ENCODE measurements at regions not wholly inside any gene's neighbourhood (a gene's known extent, or its start where the extent isn't known, plus 50 kb on each side); places are given as distances from the start of the nearest gene placed in this dataset.
"Not testable (repeated sequence)": the region's sequence is repeated elsewhere in the genome, so short reads cannot be mapped to it uniquely, and the experiment has no call there.

DNA sequence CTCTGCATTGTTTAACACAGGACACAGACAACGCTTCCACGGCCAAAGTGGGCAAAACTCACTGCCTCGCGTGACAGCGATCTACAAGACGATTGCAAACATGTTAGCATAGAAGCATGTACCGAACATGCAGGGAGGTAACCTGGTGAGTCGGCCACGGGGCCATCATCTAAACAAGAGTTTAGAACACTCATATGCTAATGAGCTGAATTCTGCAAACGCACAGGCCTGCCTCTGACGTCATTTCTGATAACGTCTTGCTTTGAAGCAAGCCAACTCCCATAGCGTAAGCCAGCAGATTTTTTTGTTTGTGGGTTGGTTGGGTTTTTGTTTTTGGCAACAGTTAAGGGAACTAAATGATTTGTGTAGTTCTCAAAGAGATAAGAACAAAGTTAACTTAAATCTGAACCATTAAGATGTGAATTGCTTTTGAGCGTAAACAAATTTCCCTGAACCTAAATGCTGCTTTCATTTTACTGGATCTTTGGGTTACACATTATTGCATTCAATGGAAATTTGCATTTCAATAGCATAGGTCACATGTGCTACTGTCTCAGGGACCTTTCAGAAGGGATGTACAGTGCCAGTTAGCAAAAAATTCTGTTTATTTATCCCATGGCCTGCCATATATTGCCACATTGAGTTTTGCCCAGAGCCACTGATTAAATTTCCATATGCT is 184.5 kb upstream of the PDE10A start:
- Histone ChIP-seq H3K9me3 (no peaks in the 10 kb centered on the region), H3K4me3 (no peak overlapping the region), H3K36me3 (no peaks in the 10 kb centered on the region), H3K27me3 (no peaks in the 10 kb centered on the region)
- no peak for DNase-seq

DNA sequence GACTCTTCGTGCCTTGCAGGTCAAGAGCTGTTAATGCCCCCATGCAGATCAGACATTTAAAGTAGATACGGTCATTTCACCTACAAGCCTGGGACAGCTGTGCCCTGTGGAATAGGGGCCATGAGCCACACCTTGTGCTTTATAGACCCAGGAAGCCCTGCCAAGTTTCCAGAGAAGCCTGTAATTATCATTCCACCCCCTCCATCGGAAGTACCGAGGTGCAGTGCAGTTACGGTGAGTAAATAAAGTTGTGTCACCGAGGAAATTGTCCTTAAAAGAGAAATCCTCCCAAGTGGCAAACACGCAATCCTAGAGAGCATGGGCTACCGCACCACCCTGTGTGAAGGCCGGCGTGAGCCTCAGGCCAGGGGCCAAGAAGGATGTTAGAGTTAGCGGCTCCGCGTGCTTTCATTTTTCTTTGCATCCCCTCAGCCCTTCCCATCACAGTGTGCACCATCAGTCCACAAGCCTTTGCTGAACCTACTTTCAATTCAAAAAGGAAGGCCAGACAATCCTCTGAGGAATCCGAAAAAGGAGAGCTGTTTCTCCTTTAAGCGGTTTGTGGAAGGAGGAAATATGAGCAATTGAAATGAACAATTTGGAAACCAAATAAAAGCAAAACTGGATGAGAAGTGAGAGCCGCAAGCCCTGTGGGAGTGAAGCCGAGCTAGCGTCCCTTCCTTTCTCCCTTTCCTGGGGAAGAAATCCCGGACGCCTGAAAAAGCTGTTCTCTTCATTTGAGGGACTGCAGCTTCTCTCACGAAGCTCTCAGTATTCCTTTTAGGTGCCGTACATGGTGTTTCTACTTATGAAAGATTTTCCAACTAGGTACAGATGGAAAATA is 183.3 kb upstream of the PDE10A start:
- H3K4me3 ChIP-seq = peak overlapping the region; percentile 37
- no peaks in the 10 kb centered on the region for H3K9me3 ChIP-seq
- no peaks in the 10 kb centered on the region for H3K36me3 ChIP-seq
- H3K27me3 ChIP-seq = no peaks in the 10 kb centered on the region
- DNase-seq = peak; percentile 36

DNA sequence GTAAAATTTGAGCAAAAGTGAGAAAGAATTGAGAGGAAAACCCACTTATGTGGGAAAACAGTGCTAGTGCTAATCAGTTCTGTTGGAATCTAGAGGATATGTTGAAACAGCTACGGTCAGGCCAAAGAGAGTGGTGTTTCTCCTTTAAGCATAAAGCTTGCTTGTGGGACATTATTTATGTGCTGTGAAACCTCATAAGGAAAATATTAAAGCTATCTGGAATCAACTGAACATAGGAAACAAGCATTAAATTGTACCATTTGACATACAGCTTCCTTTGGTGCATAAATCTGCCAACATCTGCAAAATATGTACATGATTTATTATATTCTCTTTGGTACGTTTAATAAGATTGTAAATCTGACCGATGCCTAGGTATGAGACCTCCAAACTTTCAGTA is 182.5 kb upstream of the PDE10A start:
- H3K4me3 ChIP-seq = no peak overlapping the region
- H3K27me3 ChIP-seq = no peaks in the 10 kb centered on the region
- no peaks in the 10 kb centered on the region for H3K9me3 ChIP-seq
- DNase-seq = no peak
- H3K36me3 ChIP-seq = no peaks in the 10 kb centered on the region

DNA sequence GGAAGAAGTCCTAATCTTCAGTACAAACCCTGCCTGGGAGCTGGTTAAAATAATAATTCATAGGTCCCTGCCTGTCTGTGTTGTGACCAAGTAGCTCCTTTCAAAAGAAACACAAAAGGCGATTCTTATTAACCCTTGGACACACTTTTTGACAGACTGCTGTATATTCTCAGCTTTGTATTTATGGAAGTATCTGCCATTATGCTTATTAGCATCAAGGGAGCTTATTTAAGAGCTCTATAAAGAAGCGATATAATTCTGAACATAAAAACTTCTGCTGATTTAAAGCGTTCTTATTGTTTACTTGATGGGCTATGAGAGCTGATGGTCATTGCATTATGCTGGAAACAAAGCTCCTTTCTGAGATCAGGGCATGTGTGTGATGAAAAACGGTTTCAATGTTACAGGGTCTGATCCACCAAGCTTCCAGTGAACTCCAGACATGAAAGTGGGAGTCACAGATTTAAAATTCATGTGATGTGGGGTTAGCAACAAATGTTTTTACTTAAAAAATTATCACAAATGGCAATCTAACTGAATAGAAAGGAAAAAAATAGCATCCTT is 181.8 kb upstream of the PDE10A start:
- no peak overlapping the region for H3K4me3 ChIP-seq
- no peaks in the 10 kb centered on the region for H3K36me3 ChIP-seq
- H3K27me3 ChIP-seq = no peaks in the 10 kb centered on the region
- no peaks in the 10 kb centered on the region for H3K9me3 ChIP-seq
- no peak for DNase-seq

DNA sequence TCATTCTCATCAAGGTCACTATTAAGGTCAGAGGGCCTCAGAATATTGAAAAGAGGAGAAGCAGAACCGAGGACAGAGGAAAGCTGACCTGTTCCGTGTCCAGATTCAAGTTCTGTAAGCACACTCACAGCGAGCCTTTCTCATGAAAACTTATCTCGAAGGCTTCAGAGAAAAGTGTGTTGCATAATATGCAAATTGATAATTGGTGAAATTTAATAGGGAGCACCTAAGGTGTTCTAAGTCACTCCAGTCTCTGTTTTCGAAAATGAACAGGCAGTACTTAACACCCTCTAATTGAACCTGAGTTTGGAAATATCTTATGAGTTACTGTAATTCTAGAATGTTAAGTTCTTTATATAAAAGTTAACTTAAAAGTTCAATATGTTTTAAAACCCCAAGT is 181.2 kb upstream of the PDE10A start:
- Histone ChIP-seq H3K27me3 (no peaks in the 10 kb centered on the region), H3K9me3 (no peaks in the 10 kb centered on the region), H3K4me3 (no peak overlapping the region), H3K36me3 (no peaks in the 10 kb centered on the region)
- DNase-seq = no peak

DNA sequence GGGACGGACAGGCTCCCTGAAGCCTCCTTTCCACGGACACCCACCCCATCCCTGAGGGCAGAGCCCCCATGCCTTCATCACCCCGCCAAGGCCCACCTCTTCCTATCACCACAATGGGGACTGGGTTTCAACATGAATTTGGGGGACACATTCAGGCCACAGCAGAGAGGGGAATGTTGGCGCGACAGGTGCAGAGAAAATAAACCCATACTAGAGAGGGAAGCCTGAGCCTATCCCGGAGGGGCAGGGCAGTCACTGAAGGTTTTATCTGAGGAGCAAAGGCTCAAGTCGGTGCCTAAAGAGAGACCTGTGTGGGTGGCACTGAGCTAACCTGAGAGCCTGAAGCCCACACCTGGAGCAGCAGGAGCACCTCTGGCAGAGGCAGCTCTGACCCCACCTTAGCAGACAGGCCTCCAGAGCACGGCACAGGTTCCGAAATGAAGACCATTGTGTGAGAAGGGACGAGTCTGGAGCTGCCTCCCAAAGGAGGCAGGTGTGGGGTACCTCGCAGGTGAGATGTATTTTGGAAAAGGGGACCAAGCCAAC is 180.6 kb upstream of the PDE10A start:
- no peak for DNase-seq
- Histone ChIP-seq H3K4me3 (no peak overlapping the region), H3K36me3 (no peaks in the 10 kb centered on the region), H3K27me3 (no peaks in the 10 kb centered on the region), H3K9me3 (no peaks in the 10 kb centered on the region)

DNA sequence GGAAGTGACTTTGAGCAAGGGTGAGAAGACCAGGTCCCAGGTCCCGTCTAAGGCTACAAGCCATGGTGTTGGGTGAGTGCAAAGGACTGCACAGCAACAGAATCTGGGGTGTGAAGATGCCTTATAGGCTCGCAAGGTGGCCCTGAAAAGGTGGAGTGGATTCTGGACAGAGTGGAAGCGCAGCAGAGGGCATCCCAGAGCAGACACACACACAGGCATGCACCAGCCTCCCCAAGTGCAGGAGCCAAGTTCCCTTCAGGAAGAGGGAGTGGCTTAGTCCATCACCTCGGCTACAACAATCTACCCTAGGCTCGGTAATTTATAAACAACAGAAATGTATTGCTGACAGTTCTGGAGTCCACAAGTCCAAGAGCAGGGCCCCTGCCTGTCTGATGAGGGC is 180.1 kb upstream of the PDE10A start:
- H3K27me3 ChIP-seq = no peaks in the 10 kb centered on the region
- DNase-seq = no peak
- H3K9me3 ChIP-seq = no peaks in the 10 kb centered on the region

DNA sequence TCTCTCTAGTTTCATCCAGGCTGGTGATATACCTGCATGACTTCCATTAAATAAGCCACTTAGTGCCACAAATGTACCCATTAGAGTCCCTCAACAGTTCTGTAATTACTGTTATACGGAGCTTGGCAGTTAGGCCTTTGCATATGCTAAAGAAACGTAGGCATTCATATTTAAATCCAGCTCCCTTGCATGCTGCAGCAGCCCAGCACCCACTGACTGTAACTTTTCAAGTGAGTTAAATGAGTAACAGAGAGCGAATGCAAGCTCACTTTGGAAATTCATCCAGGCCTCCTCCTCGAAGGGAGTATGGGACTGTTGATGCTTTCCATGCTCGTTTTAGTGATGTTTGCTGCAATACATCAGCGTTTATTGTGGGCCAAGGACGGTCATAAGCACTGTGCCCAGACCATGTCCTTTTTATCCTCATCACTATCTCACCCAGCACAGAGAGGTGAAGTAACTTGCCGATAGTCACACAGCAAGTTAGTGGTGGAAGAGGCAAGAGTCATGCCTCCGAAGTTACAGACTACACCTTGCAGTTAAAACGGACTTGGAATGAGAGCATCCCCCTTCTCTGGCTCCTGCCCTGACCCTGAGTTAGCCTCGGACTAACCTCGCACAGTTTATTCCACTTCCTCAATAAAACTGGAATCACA is 179.4 kb upstream of the PDE10A start:
- no peak for DNase-seq
- Histone ChIP-seq H3K27me3 (no peaks in the 10 kb centered on the region), H3K36me3 (no peaks in the 10 kb centered on the region), H3K9me3 (no peaks in the 10 kb centered on the region), H3K4me3 (no peak overlapping the region)

More for the DNA sequence above, 180.1 kb upstream of the PDE10A start:
- H3K36me3 ChIP-seq = no peaks in the 10 kb centered on the region
- no peak overlapping the region for H3K4me3 ChIP-seq

DNA sequence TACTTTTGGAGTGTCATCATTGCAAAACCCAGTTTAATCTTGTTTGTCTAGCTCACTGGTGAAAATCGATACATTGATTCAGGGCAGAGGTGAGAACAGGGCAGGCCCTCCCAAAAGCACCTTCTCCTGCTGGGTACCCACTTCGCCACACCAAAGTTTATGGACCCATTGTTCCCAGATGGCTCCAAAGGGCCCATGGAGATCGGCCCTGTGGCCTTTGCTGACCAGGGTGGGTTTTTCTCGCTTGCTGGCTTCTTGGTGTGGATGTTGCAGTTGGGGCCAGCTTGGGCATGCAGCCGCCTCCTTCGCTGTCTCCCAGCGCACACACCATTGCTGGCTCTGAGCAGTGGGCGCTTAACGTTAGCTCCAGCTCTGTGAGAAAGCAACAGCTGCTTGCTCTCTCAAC is 178.1 kb upstream of the PDE10A start:
- Histone ChIP-seq H3K9me3 (no peaks in the 10 kb centered on the region), H3K27me3 (no peaks in the 10 kb centered on the region), H3K36me3 (no peaks in the 10 kb centered on the region), H3K4me3 (no peak overlapping the region)
- DNase-seq = no peak

DNA sequence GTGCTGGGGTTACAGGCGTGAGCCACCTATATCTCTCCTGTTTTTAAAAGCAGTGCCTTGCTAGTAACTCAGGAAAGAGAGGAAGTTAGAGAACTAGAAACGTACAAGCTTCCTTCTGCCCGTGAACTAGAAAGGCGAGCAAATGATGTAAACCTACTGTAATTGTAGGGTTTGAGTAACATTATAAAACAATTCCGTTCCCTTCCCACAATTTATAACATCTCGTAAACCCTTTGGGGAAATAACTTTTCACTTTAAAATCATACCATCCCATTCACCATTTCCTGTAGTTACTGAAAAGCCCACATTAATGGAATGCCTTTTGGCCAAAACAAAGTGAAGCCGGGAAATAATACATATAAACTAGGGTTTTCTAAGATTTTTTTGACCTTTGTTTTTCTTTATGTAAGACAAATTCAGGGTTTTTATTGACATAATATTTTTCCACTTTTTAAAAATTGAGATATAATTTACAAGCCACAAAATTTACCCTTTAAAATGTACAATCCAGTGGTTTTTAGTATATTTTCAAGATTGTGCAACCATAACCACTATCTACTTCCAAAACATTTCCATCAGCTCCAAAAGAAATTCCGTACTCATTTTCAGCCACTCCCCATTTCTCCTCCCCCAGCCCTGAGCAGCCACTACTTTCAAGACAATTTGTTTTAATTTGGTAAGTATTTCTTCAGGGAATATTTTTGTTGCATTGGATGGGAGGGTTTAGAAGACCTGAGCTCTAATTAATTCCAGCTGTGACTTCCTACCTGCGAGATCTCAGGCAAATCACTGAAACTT is 175.1 kb upstream of the PDE10A start:
- no peak for DNase-seq
- Histone ChIP-seq H3K4me3 (no peak overlapping the region), H3K27me3 (no peaks in the 10 kb centered on the region), H3K36me3 (no peaks in the 10 kb centered on the region), H3K9me3 (no peaks in the 10 kb centered on the region)

DNA sequence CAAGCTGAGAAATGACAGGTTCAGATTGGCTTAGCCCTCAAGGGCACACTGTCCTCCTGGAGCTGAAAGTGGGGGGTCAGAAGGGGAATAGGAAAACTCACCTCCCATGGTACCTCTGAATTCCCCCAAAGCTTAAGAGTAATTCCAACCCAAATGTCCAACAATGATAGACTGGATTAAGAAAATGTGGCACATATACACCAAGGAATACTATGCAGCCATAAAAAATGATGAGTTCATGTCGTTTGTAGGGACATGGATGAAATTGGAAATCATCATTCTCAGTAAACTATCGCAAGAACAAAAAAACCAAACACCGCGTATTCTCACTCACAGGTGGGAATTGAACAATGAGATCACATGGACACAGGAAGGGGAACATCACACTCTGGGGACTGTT is 173.6 kb upstream of the PDE10A start:
- not testable (repeated sequence) for H3K36me3 ChIP-seq, H3K4me3 ChIP-seq, H3K9me3 ChIP-seq, DNase-seq, H3K27me3 ChIP-seq

DNA sequence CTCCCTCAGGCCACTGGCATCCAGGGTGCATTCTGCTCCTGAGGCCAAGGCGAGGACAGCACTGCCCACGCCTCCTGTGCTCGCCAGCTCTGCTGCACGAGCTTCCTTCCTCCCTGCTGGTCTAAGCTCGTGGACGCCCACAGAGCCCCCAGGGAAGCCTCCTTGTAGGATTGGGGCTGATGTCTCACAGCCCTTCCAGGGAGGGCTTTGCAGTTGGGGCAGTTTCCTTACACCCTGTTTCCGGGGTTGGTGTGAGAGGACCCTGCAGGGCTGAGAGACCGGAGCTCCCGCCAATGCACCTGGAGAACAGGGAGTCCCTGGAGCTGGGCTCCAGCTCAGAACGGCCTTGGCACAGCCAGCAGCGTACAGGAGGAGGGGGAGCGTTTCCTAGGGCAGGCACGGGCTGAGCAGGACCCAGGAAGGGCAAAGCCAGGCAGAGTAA is 172.4 kb upstream of the PDE10A start:
- Histone ChIP-seq H3K27me3 (no peaks in the 10 kb centered on the region), H3K36me3 (no peaks in the 10 kb centered on the region), H3K9me3 (no peaks in the 10 kb centered on the region), H3K4me3 (no peak overlapping the region)
- DNase-seq = peak; percentile 23

DNA sequence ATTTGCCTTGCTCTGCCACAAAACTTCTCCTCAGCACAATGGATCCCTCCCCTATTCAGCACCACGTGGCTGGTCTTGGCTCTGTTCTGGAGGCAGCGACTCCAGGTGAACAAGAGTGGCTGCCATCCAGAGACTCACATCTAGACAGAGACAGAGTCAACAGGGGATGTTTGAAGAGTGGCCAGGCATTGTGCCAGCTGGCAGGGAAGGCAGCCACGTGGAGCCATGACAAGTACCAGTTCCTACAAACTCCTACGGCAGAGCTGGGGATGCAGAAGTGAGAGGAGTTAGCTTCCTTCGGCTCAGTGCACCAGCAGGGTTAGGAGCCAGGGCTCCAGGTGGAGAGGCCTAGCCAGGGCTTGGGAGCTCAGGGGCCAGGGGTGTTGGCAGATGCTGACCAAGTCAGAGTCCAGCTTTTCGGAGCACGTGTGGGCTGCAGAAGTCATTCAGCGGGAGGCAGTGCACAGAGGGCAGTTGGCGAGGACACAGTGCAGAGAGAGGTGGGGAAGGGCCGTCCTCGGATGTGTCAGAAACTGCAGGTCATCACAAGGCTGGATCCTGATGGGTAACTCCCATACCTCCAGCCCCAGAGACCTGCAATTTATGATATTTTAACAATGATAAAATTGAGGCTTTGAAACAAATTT is 171.7 kb upstream of the PDE10A start:
- peak; percentile 37 for DNase-seq
- no peaks in the 10 kb centered on the region for H3K9me3 ChIP-seq
- no peaks in the 10 kb centered on the region for H3K36me3 ChIP-seq
- no peak overlapping the region for H3K4me3 ChIP-seq
- H3K27me3 ChIP-seq = no peaks in the 10 kb centered on the region

DNA sequence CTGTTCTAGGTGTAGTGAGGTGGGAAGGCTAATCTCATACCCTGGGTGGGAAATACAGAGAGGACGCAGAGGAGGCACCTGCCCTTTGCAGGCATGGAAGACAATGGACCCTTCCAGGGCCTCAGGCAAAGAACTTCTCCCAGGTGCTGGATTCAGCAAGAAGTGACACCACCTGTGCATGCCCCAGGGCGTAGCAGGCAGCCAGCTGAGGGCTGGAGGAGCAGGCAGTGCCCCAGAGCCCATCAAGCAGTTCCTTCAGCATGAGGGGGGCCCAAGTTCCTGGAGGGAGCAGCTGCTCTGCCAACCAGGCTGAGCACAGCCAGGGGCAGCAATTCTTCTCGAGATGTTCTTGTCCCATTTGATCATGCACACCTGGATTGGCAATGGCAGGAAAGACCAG is 170.3 kb upstream of the PDE10A start:
- Histone ChIP-seq H3K4me3 (no peak overlapping the region), H3K9me3 (no peaks in the 10 kb centered on the region), H3K27me3 (no peaks in the 10 kb centered on the region), H3K36me3 (no peaks in the 10 kb centered on the region)
- DNase-seq = no peak

DNA sequence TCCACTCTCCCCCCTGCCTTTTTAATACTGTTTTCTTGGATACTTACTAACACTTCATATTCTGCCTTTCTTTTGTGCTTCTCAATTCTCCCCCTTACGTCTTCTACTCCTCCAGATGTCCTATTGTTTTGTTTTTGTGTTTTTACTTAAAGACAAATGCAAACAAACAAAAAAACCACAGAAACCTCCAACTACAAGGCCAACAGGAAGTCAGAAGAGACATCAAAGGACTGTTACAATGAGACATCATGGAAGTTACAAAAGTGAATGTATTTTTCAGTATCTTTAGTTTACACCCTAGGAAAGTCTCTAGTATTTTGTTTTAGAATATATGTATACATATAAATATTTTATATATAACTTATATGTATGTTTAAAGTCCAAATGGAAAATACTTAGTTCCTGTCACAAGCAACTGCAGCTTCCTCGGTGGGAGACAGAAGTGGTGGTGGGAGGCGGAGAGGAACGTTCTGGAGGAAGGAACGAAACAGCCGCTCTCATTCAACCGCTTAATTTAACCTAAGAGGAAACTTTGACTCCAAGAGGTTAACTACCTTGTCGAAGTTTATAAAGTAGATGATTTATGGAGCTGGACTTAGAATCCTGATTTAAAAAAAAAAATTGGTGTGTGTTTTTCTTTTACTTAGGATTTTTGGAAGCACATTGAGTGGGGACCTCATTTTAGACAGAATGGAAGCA is 168.9 kb upstream of the PDE10A start:
- H3K36me3 ChIP-seq = no peaks in the 10 kb centered on the region
- no peak for DNase-seq
- H3K9me3 ChIP-seq = no peaks in the 10 kb centered on the region
- no peak overlapping the region for H3K4me3 ChIP-seq
- H3K27me3 ChIP-seq = no peaks in the 10 kb centered on the region
